ENCODE measurements at regions not wholly inside any gene's neighbourhood (a gene's known extent, or its start where the extent isn't known, plus 50 kb on each side); places are given as distances from the start of the nearest gene placed in this dataset.

DNA sequence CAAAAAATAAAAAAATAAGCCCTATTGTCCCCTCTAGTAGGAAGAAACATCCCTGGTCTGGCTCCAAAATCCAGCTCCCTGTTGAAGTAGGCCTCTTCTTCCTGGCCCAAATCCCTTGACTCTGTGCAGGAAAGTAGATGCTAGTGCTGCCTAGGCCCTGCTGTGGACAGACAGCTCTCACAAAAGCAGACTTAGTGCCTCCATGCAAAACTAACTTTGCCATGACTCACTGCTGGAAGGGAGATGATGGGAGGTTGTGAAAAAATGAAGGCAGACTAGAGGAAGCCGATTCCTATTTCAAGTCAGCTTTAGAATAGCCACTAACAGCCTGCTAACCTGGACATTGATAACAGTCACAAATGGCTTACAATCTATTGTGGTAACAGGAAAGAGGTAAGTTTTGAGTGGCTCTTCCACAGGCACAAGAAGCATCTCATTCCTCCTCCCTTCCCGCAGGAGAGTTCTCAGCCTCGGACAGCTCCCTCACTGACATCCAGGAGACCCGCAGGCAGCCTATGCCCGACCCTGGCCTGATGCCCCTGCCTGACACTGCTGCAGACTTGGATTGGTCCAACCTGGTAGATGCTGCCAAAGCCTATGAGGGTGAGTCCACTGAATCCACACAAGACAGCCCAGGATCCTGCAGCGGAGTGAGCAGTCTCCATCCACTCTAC is 198.9 kb upstream of the RGS6 start:
- H3K4me3 ChIP-seq (ENCODE audit: low read depth, low read length) = no peak overlapping the region
- DNase-seq (ENCODE audit: low read depth) = no peak
- TF ChIP-seq, protein P1, sequence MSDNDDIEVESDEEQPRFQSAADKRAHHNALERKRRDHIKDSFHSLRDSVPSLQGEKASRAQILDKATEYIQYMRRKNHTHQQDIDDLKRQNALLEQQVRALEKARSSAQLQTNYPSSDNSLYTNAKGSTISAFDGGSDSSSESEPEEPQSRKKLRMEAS (IDR thresholded peaks at IDR 0.05; ENCODE audit: low read depth, low read length) = no peak
- TF ChIP-seq, protein P2, sequence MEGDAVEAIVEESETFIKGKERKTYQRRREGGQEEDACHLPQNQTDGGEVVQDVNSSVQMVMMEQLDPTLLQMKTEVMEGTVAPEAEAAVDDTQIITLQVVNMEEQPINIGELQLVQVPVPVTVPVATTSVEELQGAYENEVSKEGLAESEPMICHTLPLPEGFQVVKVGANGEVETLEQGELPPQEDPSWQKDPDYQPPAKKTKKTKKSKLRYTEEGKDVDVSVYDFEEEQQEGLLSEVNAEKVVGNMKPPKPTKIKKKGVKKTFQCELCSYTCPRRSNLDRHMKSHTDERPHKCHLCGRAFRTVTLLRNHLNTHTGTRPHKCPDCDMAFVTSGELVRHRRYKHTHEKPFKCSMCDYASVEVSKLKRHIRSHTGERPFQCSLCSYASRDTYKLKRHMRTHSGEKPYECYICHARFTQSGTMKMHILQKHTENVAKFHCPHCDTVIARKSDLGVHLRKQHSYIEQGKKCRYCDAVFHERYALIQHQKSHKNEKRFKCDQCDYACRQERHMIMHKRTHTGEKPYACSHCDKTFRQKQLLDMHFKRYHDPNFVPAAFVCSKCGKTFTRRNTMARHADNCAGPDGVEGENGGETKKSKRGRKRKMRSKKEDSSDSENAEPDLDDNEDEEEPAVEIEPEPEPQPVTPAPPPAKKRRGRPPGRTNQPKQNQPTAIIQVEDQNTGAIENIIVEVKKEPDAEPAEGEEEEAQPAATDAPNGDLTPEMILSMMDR (IDR thresholded peaks at IDR 0.05; ENCODE audit: low read depth, low read length) = no peak
- no peak for TF ChIP-seq MYC (IDR thresholded peaks at IDR 0.05; ENCODE audit: low read depth, low read length)
- TF ChIP-seq POLR2A (IDR thresholded peaks at IDR 0.05; ENCODE audit: extremely low read depth, insufficient read length) = no peak

DNA sequence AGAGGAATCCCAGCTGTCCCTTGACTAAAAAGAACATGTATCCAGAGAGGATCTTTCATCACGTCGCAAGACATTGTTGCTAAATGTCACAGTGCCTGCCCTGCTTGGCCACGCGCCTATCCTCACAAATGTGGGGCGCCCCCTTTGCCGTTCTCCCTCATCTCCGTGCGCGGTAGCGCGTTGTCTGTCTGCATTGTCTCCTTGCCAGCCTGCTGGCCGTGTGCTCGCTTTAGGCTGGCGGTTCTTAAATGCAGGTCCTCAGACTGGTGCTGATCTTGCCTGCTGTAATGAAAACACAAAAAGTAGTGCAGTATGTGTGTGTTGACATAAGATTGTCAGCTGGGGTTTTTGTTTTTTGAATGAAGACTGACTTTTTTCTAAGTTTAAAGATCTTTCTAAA is 198.2 kb upstream of the RGS6 start:
- no peak overlapping the region for H3K4me3 ChIP-seq (ENCODE audit: low read depth, low read length)
- TF ChIP-seq MYC (IDR thresholded peaks at IDR 0.05; ENCODE audit: low read depth, low read length) (no peak), POLR2A (IDR thresholded peaks at IDR 0.05; ENCODE audit: extremely low read depth, insufficient read length) (no peak)
- TF ChIP-seq, protein P1 (IDR thresholded peaks at IDR 0.05; ENCODE audit: low read depth, low read length) = no peak
- TF ChIP-seq, protein P2 (IDR thresholded peaks at IDR 0.05; ENCODE audit: low read depth, low read length) = no peak
- DNase-seq (ENCODE audit: low read depth) = no peak

DNA sequence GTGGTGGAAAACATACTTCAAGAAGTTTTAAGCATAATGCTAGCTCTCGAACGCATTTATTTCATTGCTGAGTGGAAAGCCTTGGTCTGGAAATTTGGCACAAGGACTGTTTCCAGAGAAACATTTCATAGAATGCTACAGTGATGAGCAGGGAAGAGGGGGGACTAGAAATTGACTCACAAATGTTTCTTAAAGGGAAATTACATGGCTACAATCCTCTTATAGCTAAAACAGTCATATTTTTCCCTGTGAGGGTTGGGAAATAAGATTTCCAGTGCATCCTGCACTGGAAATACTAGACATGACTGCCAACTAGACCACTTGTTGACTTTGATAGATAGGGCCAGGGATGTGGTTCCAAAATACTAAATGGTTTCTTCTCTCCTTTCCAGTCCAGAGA is 197.3 kb upstream of the RGS6 start:
- TF ChIP-seq, protein P2 (IDR thresholded peaks at IDR 0.05; ENCODE audit: low read depth, low read length) = no peak
- TF ChIP-seq, protein P1 (IDR thresholded peaks at IDR 0.05; ENCODE audit: low read depth, low read length) = no peak
- TF ChIP-seq POLR2A (IDR thresholded peaks at IDR 0.05; ENCODE audit: extremely low read depth, insufficient read length) (no peak), MYC (IDR thresholded peaks at IDR 0.05; ENCODE audit: low read depth, low read length) (no peak)
- no peak overlapping the region for H3K4me3 ChIP-seq (ENCODE audit: low read depth, low read length)
- DNase-seq (ENCODE audit: low read depth) = no peak

DNA sequence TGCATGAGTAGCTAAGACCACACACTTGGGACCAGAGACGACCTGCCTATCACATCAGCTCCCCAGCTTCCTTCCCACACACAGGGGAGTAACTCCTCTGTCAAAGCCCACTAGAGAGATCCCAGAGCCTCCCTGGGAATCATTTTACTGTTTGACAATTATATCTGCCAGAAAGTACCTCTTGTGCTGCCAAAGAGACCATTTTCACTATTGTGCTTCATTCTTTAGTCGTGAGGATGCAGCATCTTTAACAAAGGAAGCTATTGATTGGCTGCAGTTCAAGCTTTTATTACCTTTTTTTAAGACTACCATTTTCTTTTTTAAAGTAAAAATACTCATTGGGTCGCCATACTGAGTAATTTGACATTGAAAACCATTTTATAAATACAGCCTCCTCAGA is 194.5 kb upstream of the RGS6 start:
- H3K4me3 ChIP-seq (ENCODE audit: low read depth, low read length) = no peak overlapping the region
- no peak for DNase-seq (ENCODE audit: low read depth)
- TF ChIP-seq POLR2A (IDR thresholded peaks at IDR 0.05; ENCODE audit: extremely low read depth, insufficient read length) (no peak), MYC (IDR thresholded peaks at IDR 0.05; ENCODE audit: low read depth, low read length) (no peak)
- TF ChIP-seq, protein P2 (IDR thresholded peaks at IDR 0.05; ENCODE audit: low read depth, low read length) = no peak
- TF ChIP-seq, protein P1 (IDR thresholded peaks at IDR 0.05; ENCODE audit: low read depth, low read length) = no peak

DNA sequence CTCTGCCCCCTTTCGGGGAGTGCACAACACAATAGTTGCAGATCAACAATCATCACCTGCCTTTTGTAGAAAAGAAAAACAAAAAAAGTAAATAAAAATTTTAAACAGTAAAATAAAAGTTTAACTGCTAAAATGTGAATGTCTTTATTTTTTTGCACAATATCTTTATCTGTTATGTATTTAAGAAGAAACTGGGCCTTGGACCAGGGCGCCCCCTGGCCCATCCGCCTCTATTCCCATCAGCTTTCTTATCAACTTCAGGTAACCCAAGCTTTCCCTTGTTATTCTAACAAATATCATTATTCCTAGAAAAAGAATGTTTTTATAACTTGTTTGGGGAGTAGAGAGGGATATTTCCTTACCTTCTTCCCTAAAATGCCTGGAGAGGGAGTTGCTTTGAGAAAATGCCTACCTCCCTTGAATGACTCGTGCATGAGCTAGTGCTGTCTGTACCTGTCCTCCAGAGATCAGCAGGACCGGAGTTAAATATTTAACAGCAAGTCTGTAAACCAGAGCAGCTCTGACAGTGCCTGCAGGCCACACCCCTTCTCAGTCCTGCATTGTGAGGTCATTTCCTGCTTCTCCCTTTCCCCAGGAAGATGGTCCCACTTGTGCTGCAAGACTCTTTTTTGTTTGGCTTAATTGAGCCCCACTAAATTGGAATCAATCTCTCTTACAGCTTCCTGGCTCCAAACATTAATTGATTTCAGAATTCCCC is 192.8 kb upstream of the RGS6 start:
- TF ChIP-seq MYC (IDR thresholded peaks at IDR 0.05; ENCODE audit: low read depth, low read length) = no peak
- no peak for TF ChIP-seq POLR2A (IDR thresholded peaks at IDR 0.05; ENCODE audit: extremely low read depth, insufficient read length)
- TF ChIP-seq, protein P2 (IDR thresholded peaks at IDR 0.05; ENCODE audit: low read depth, low read length) = no peak
- TF ChIP-seq, protein P1 (IDR thresholded peaks at IDR 0.05; ENCODE audit: low read depth, low read length) = no peak
- DNase-seq (ENCODE audit: low read depth) = peak; percentile 19
- H3K4me3 ChIP-seq (ENCODE audit: low read depth, low read length) = no peak overlapping the region

All from NB4 (cell line).